Head of caudate nucleus (tissue), 42 donors: ENCODE measurements at regions not wholly inside any gene's neighbourhood (a gene's known extent, or its start where the extent isn't known, plus 50 kb on each side); places are given as distances from the start of the nearest gene placed in this dataset.

ENCODE experiments used
- DNase-seq, 42 donors: peaks; one replicate each; pipeline versions ENCODE4 v3.0.0 to v3.0.0-alpha.2; 2020 to 2021; ENCODE audit warnings: mixed read lengths in 7 of 42
- intact Hi-C: fragments of 100-400 bp; cut with DNase I; formaldehyde crosslinking; loops from one replicate; pipeline ENCODE4 v1.15.0; 2022

DNA sequence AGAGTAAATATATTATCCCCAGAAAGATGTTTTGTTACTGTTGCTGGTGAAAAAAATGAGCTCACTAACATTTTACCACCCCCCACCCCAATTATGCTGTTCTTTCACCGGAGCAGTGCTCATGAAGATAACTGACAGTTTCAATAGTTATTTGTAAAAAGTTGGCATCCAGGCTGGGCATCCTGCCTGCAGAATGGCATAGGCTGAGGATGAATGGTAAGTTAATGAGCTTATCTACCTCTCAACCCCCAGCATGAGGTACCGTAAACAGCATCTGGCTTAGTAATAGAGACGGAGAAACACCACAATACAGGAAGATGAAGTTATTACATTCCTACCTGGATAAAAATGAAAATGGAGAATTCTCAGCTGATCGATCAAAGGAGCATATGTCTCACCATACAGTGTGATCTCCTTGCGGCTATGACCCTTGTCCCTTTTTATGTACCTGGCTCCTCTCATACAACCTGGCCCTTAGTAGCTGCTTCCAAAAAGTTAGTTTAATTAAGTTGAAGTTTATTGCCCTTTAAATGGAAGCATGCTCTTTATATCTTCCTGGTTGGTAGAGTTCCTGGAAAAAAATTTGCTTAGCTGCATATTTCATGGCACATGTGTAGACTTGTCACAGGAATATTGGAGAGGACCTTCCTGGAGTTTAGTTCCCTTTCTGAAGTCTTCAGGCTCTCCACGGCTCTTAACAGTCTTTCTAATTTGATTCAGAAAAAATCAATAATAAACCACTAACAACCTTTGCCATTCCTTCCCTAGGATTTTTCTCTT is 61.2 kb upstream of the MPHOSPH6 start:
- no peak for DNase-seq
- intact Hi-C loops: loop anchor here (5.0 kb wide), 1 partner anchor 199 kb away; no protein-coding TSS in a partner anchor

DNA sequence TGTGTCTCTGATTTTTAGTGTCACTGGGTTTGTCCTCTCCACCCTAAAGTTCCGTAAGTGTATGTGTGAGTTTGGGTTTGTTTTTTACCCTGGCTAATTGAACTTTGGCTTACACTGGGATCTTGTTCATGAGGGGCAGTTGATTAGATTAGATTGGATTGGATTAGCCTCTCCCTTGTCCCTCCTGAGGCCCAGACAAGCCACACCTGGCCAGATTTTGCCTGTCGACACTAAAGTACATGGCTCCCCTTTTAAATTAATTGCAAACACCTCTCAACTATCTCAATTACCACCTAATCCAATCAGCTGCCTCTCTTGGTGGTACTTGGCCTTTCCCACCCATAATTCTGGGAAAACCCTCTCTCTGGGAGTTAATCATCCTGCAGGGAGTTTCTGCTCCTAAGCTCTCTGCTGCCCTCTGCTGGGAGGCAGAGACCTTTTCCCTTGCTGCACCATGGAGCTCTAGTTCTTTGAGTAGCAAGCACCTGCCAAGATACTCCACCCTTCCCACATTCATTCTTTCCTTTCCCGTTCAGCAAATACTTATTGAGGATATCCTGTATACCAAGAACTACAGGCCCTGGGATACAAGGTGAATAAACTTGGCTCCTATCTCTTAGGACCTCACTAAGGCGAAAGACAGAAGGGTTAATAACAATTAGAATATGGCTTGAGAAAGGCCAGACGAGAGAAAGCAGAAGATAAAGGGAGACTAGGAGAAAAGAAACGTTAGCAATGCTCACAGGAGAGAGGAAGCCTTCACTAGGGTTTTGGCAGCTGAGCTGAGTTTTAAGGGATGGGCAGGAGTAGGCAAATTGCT is 60.0 kb upstream of the MPHOSPH6 start:
- DNase-seq: peak; percentile 48 to 93 (median 82)
- intact Hi-C loops: loop anchor here (5.0 kb wide), 2 partner anchors 198 to 288 kb away; no protein-coding TSS in a partner anchor

DNA sequence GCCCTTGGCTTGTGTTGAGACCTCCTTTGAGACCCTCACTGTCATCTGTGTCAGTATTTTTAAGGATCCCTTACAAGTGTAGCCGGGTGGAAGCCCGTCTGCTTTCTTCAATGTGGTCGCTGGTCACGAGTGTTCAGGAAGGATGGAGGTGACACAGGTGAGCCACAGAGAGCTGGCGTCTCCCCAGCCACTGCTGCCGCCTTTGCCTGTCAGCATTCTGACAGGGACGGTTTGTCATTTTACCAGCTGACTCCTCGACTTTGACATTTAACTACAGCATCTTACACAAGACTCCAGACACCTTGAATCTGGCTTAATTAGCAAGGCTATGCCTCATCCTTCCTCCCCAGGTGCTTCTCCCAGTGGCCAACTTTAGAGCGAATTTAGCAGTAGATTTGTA is 56.3 kb upstream of the MPHOSPH6 start:
- DNase-seq: peak in 2 of 42 donors; percentile 16 to 24
- intact Hi-C loops: loop anchor here (5.0 kb wide), 1 partner anchor 284 kb away; no protein-coding TSS in a partner anchor

DNA sequence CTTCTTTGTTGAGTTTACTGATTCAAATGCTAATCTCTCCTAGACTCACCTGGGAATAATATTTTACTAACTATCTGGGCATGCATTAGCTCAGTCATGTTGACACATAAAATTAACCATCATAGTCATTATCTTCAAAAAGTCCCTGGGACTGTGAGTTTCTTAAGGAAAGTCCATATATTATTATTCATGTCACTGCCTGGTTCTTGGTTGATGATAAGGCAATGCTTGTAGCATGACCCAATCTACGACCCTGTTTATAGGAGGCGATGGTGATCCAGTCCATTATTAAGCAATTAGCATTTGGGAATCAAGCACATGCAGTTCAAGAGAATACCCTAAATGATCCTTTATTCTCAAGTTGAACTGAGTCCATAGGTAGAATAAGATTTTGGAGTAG is 54.8 kb upstream of the MPHOSPH6 start:
- intact Hi-C loops: loop anchor here (5.0 kb wide), 1 partner anchor 283 kb away; no protein-coding TSS in a partner anchor

DNA sequence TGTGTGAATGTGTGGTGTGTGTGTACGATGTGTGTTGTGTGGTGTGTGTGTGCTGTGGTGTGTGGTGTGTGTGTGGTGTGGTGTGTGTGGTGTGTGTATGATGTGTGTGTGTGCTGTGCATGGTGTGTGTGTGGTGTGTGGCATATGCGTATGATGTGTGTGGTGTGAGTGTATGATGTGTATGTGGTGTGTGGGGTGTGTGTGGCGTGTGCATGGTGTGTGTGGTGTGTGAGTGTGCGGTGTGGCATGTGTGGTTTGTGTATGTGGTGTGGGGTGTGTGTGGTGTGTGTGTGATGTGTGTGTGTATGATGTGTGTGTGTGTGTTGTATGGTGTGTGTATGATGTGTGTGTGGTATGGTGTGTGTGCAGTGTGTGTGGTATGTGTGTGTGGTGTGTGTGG is 50.5 kb upstream of the MPHOSPH6 start:
- no peak for DNase-seq
- intact Hi-C loops: no loop called here

More for the DNA sequence above, 54.8 kb upstream of the MPHOSPH6 start:
- no peak for DNase-seq
